ENCODE measurements at regions not wholly inside any gene's neighbourhood (a gene's known extent, or its start where the extent isn't known, plus 50 kb on each side); places are given as distances from the start of the nearest gene placed in this dataset.
"Not testable (repeated sequence)": the region's sequence is repeated elsewhere in the genome, so short reads cannot be mapped to it uniquely, and the experiment has no call there.

DNA sequence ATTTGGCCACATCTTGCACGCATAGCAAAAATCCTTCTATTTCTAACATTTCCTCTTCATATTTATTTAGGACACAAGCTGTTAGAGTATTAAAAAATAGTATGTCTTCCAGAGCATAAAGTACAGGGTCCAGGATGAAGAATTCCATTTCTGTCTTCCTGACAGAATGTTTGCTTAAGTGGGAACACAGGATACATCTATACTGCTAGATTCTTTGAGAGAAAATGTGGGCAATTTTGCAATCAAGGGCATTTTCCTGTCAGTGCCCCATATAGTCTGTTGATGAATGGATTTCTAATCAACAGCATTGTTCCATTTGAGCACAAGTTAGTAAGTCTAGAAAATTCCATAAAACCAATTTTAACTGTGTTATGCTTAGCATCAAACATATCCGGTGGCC lies 409.9 kb downstream of the CPS1 start:
- H3K4me3 ChIP-seq (replicated peaks; ENCODE audit: low read depth, low read length) = no peak overlapping the region
- DNase-seq (ENCODE audit: extremely low read depth, low read depth) = no peak
- TF ChIP-seq, protein P1, sequence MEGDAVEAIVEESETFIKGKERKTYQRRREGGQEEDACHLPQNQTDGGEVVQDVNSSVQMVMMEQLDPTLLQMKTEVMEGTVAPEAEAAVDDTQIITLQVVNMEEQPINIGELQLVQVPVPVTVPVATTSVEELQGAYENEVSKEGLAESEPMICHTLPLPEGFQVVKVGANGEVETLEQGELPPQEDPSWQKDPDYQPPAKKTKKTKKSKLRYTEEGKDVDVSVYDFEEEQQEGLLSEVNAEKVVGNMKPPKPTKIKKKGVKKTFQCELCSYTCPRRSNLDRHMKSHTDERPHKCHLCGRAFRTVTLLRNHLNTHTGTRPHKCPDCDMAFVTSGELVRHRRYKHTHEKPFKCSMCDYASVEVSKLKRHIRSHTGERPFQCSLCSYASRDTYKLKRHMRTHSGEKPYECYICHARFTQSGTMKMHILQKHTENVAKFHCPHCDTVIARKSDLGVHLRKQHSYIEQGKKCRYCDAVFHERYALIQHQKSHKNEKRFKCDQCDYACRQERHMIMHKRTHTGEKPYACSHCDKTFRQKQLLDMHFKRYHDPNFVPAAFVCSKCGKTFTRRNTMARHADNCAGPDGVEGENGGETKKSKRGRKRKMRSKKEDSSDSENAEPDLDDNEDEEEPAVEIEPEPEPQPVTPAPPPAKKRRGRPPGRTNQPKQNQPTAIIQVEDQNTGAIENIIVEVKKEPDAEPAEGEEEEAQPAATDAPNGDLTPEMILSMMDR (IDR thresholded peaks at IDR 0.05; ENCODE audit: low read depth, low read length, missing control alignments) = no peak

- DNase-seq (ENCODE audit: extremely low read depth, low read depth) = no peak
- H3K4me3 ChIP-seq (replicated peaks; ENCODE audit: low read depth, low read length) = no peak overlapping the region
- TF ChIP-seq, protein P1 (IDR thresholded peaks at IDR 0.05; ENCODE audit: low read depth, low read length, missing control alignments) = no peak
These were observed 415.0 kb downstream of the CPS1 start for GRCh38 chr2:210971431-210971830.

DNA sequence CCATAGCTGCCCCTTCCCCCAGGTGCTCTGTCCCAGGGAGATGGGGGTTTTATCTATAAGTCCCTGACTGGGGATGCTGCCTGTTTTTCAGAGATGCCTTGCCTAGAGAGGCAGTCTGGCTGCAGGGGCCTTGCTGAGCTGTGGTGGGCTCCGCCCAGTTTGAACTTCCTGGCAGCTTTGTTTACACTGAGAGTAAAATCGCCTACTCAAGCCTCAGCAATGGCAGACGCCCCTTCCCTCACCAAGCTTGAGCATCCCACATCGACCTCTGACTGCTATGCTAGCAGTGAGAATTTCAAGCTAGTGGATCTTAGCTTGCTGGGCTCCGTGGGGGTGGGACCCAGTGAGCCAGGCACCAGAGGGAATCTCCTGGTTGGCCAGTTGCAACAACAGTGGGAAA lies 430.4 kb downstream of the CPS1 start:
- not testable (repeated sequence) for DNase-seq (ENCODE audit: extremely low read depth, low read depth); H3K4me3 ChIP-seq (replicated peaks; ENCODE audit: low read depth, low read length)

DNA sequence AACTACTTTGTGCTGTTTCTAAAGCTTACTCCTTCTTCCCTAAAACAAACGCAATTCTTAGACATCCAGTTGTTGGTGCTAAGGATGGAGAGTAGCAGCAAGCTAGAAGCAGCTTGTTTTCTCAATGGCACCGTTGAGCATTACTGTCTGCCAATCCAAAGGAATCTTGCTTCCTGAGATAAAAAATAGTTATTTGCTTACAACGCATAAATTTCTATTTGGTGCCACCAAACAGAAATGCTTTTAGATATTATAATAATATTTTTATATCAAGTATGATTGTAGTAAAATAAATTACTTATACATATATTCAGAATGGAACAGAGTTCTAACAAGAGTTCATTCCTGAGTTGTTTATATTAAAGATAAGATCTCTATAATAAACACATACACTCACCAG lies 434.7 kb downstream of the CPS1 start:
- DNase-seq (ENCODE audit: extremely low read depth, low read depth) = no peak
- H3K4me3 ChIP-seq (replicated peaks; ENCODE audit: low read depth, low read length) = no peak overlapping the region
- TF ChIP-seq, protein P1 (IDR thresholded peaks at IDR 0.05; ENCODE audit: low read depth, low read length, missing control alignments) = no peak

DNA sequence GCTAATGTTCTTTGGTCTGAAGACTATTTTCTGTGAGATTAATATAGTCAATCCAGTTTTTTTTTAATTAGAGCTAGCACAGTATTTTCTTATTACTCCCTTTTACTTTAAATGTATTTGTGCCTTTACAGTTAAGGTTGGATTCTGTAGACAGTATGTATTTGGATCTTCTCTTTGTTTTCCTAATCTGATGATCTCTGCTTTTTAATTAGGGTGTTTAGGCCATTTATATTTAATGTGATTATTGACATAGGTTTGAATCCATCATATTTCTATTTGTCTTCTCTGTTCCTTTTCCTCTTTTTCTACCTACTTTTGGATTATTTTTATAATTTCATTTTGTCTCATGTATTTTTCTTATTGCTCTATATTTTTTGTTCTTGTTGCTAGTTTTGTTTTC lies 437.7 kb downstream of the CPS1 start:
- no peak overlapping the region for H3K4me3 ChIP-seq (replicated peaks; ENCODE audit: low read depth, low read length)
- no peak for DNase-seq (ENCODE audit: extremely low read depth, low read depth)
- TF ChIP-seq, protein P1 (IDR thresholded peaks at IDR 0.05; ENCODE audit: low read depth, low read length, missing control alignments) = no peak

- TF ChIP-seq, protein P1 (IDR thresholded peaks at IDR 0.05; ENCODE audit: low read depth, low read length, missing control alignments) = no peak
- DNase-seq (ENCODE audit: extremely low read depth, low read depth) = no peak
- no peak overlapping the region for H3K4me3 ChIP-seq (replicated peaks; ENCODE audit: low read depth, low read length)
These were observed 441.0 kb downstream of the CPS1 start for GRCh38 chr2:210997373-210997772.

DNA sequence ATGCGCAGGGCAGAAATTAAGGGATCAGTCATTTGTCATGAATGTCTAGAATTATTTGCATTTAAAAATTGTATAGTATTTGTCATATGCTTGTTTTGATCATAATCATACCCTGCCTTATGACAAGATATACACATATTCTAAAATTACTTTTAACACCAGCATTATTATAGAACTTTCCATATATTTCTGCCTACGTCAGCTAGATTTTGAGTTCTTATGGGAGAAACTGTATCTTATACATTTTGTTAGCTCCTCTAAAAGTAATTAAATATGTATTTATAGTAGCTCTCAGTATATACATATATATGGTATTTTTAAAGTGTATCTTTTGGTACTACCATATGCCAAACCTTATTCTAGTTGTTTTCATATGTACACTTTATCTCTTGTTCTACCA lies 441.9 kb downstream of the CPS1 start:
- TF ChIP-seq, protein P1 (IDR thresholded peaks at IDR 0.05; ENCODE audit: low read depth, low read length, missing control alignments) = no peak
- no peak for DNase-seq (ENCODE audit: extremely low read depth, low read depth)
- H3K4me3 ChIP-seq (replicated peaks; ENCODE audit: low read depth, low read length) = no peak overlapping the region

Measured in HFF-Myc (cell line).